HG02642 (cell line): ENCODE measurements at regions not wholly inside any gene's neighbourhood (a gene's known extent, or its start where the extent isn't known, plus 50 kb on each side); places are given as distances from the start of the nearest gene placed in this dataset.
"Not testable (repeated sequence)": the region's sequence is repeated elsewhere in the genome, so short reads cannot be mapped to it uniquely, and the experiment has no call there.

Experiments used
- ATAC-seq: cut with Tn5 transposase; IDR thresholded peaks from one replicate; pipeline ENCODE4 v1.9.1; 2021; ENCODE audit warnings: mild to moderate bottlenecking; ENCODE audit not compliant: unreplicated experiment, poor library complexity

DNA sequence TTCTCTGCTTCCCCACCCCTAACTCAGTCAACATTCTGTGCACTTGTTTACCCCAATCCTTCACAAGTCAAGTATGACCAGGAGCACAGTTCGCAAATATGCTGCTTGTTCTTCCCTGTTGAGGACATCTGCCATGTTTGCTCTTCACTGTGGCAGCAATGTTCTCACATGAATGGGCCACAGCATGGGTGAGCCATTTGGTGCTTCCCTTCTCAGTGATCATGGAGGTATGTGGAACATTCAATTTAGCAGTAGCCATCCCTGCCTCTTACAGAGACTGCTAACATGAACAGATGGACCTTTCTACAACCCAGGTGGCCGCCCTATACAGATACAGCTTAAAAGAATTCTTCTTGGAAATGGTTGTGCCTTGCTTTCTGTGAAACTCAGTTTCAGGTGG, 660.1 kb upstream of the SGO1 start:
- no peak for ATAC-seq

- ATAC-seq: no peak
Measured at GRCh38 chr3:20844851-20845250, 658.8 kb upstream of the SGO1 start.

- ATAC-seq: no peak
Measured at GRCh38 chr3:20842594-20843436, 656.8 kb upstream of the SGO1 start.

GRCh38 chr3:20842002-20842401, 656.0 kb upstream of the SGO1 start:
- ATAC-seq: no peak

- no peak for ATAC-seq
Measured at GRCh38 chr3:20837676-20838302, 651.8 kb upstream of the SGO1 start.

DNA sequence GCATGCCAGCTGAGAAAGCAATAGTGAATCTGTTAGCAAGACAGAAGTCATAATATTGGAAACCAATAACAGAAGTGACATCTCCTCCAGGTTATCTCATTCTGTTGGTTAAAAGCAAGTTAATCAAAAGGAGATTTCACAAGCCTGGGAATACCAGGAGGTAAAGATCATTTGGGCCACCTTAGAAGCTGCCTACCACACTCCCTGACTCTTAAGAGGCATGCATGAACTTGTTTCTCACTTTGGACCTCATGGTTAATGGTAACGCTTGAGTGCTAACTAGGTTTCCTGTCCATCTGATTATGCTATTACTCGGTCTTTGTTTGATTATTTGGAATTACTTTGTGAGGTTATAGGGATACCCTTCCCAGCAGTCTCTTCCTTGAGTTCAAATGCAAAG, 650.8 kb upstream of the SGO1 start:
- ATAC-seq: no peak

GRCh38 chr3:20832963-20833362, 647.0 kb upstream of the SGO1 start:
- ATAC-seq: no peak

DNA sequence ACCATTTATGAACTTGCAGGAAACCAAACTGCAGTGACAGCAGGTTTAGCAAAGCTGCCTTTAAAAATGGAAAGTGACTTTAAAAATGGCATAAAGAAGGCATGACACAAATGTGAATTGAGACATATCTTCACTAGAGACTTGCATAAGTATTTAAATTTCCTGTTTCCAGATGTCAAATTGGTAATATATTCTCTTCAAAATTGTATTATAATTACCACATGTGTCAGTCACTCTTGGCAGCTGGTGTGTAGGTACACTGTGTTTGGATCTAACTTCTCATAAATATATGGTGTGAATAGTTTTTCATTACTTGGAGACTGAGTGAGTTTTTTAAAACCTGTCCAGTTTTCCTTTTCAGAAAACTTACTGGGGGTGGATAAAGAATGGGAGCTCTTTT, 636.2 kb upstream of the SGO1 start:
- ATAC-seq: no peak

GRCh38 chr3:20820872-20821271, 634.9 kb upstream of the SGO1 start:
- not testable (repeated sequence) for ATAC-seq

DNA sequence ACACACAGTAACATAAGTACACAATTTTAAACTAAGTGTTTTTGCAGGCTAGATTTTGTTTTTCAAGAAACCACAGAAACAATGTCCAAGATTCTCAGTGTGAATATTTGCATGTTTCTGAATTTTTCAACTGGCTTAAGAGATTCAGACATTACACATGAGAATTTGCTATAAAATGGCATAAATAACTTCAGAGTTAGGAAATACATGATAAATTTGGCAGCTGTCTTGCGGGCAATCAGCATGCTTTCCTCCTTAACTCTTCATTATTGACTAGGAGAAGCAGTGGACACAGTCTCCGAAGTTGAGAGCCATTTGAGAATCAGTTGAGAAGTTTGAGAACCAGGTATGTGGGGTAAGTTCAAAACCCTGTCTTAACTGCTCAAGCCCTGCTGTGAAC, 625.6 kb upstream of the SGO1 start:
- ATAC-seq: no peak

DNA sequence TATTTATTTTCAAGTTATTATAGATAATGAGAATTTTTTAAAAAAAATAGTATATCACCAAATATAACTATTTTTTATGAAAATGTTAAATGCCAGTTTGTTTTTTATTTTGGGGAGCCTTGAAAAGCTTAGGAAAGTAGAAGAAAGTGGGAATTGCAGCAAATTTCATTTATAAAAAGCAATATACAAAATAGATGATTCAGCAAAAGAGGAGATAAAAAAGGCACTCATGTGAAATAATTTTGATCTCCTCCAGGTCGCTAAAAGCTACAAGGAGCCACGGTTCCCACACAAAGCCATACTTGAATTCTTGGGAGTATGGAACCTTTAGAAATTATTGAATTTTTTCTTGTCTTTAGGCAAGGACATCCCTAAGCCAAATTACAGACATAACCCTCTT, 625.0 kb upstream of the SGO1 start:
- no peak for ATAC-seq

GRCh38 chr3:20810555-20810954, 624.5 kb upstream of the SGO1 start:
- ATAC-seq: no peak

GRCh38 chr3:20809356-20809755, 623.4 kb upstream of the SGO1 start:
- no peak for ATAC-seq

- ATAC-seq: no peak
Measured at GRCh38 chr3:20808864-20809263, 622.9 kb upstream of the SGO1 start.

- ATAC-seq: no peak
Measured at GRCh38 chr3:20798666-20799065, 612.7 kb upstream of the SGO1 start.

DNA sequence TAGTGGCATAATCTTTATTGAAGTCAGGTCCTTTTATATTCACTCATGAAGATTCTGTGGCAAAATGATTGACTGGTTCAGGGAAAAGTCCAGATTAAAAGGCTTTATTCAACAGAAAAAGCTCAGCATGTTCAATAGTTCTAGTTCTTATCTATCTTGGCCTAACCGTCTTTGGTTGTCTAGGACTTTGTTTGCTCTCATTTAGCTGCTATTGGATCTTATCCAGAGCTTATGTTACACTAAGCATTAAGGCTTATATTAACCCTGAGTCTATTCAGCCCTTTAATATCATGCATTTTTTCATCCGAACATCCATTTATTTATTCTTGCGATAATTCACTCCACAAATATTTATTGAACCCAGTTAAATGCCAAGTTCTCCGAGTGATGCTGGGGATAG, 601.0 kb upstream of the SGO1 start:
- ATAC-seq: no peak

GRCh38 chr3:20776692-20777091, 590.7 kb upstream of the SGO1 start:
- no peak for ATAC-seq

GRCh38 chr3:20776286-20776685, 590.3 kb upstream of the SGO1 start:
- ATAC-seq: no peak

- ATAC-seq: no peak
Measured at GRCh38 chr3:20773320-20773984, 587.4 kb upstream of the SGO1 start.

GRCh38 chr3:20772869-20773268, 586.9 kb upstream of the SGO1 start:
- no peak for ATAC-seq

GRCh38 chr3:20769430-20769829, 583.4 kb upstream of the SGO1 start:
- ATAC-seq: no peak
